ENCODE measurements at regions not wholly inside any gene's neighbourhood (a gene's known extent, or its start where the extent isn't known, plus 50 kb on each side); places are given as distances from the start of the nearest gene placed in this dataset.
"Not testable (repeated sequence)": the region's sequence is repeated elsewhere in the genome, so short reads cannot be mapped to it uniquely, and the experiment has no call there.

DNA sequence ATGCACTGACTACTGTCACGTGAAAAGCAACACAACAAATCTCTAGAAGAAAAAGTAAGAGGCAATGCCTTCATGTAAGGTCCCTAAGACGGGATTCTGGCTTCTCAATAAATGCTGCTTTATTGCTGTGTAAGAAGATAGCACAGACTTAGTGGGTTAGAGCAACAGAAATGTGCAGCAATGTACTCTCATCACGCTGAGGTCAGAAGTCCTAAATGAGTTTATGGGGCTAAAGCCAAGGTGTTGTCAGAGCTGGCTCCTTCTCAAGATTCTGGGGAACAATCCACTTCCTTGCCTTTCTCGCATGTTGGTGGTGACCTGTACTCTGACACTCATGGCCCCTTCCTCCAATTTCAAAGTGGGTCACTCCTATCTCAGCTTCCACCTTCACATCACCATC is 93.4 kb downstream of the SHANK2 start:
- no peak overlapping the region for H3K4me3 ChIP-seq (ENCODE audit: low read depth, low read length)
- in situ Hi-C loops (cut with HindIII; ENCODE audit: low sequenced_read_pairs) = no loop called here
- no peak for DNase-seq (ENCODE audit: low read depth)
- TF ChIP-seq CTCF (IDR thresholded peaks at IDR 0.05; ENCODE audit: low read depth, low read length, missing control alignments) = no peak

GRCh38 chr11:71157676-71158075 is 94.7 kb downstream of the SHANK2 start:
- H3K4me3 ChIP-seq (ENCODE audit: low read depth, low read length); DNase-seq (ENCODE audit: low read depth); in situ Hi-C loops (cut with HindIII; ENCODE audit: low sequenced_read_pairs): not testable (repeated sequence)

DNA sequence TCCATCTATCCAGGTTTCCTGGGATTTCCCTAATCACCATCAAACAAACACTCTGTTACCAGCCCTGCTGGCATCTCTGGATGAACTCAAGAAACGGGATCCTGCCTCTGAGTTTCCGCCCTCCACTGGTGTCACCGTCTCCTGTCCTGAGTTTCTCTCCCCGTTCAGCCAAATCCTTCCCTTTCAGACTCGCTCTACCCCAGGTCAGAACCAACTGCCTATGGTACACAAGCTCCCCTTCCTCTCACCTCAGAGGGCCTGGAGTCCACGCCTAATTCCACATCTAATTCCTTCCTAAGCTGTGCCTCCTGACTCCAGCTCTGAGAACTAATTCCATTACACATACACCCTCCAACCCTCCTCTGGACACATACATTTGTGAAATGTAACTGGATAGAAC is 96.1 kb downstream of the SHANK2 start:
- H3K4me3 ChIP-seq (ENCODE audit: low read depth, low read length) = no peak overlapping the region
- no peak for TF ChIP-seq CTCF (IDR thresholded peaks at IDR 0.05; ENCODE audit: low read depth, low read length, missing control alignments)
- in situ Hi-C loops (cut with HindIII; ENCODE audit: low sequenced_read_pairs) = no loop called here
- no peak for DNase-seq (ENCODE audit: low read depth)

DNA sequence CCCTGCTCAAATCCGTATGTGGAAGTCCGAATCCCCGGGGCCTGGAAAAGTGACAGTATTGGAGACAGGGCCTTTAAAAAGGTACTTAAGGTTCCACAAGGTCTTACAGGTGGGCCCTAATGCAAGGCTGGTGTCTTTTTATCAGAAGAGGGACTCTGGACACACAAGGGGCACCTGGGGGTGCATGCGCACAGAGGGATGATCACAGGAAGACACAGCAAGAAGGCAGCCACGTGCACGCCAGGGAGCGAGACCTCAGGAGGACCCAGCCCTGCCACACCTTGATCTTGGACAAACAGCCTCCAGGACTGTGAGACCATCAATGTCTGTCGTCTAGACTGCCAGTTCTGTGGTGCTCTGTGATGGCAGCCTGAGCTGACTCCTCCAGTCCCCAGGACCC is 96.5 kb downstream of the SHANK2 start:
- TF ChIP-seq CTCF (IDR thresholded peaks at IDR 0.05; ENCODE audit: low read depth, low read length, missing control alignments) = no peak
- no peak for DNase-seq (ENCODE audit: low read depth)
- in situ Hi-C loops (cut with HindIII; ENCODE audit: low sequenced_read_pairs) = no loop called here
- H3K4me3 ChIP-seq (ENCODE audit: low read depth, low read length) = no peak overlapping the region

GRCh38 chr11:71154261-71154805 is 98.0 kb downstream of the SHANK2 start:
- no peak overlapping the region for H3K4me3 ChIP-seq (ENCODE audit: low read depth, low read length)
- in situ Hi-C loops (cut with HindIII; ENCODE audit: low sequenced_read_pairs) = no loop called here
- TF ChIP-seq CTCF (IDR thresholded peaks at IDR 0.05; ENCODE audit: low read depth, low read length, missing control alignments) = no peak
- DNase-seq (ENCODE audit: low read depth) = no peak

DNA sequence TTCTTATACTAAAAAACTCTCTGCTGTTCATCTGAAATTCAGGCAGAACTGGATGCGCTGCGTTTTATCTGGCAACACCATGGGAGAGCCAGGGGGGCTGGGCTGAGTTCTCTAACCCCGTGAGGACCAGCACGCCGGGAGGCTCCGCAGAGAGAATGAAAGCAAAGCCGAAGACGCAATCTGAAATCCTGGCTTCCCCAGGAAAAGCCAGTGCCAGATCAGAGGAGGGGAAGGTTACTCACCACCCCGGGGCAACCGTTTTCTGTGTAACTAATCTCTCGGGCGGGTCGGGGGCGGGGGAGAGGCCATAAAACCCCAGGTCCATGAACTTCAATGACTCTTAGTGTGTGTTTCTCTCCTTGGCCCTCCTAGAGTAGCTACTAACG is 99.4 kb downstream of the SHANK2 start:
- no peak for TF ChIP-seq CTCF (IDR thresholded peaks at IDR 0.05; ENCODE audit: low read depth, low read length, missing control alignments)
- H3K4me3 ChIP-seq (ENCODE audit: low read depth, low read length) = no peak overlapping the region
- in situ Hi-C loops (cut with HindIII; ENCODE audit: low sequenced_read_pairs) = no loop called here
- no peak for DNase-seq (ENCODE audit: low read depth)

- H3K4me3 ChIP-seq (ENCODE audit: low read depth, low read length); DNase-seq (ENCODE audit: low read depth); in situ Hi-C loops (cut with HindIII; ENCODE audit: low sequenced_read_pairs): not testable (repeated sequence)
These were observed 99.9 kb downstream of the SHANK2 start for GRCh38 chr11:71152312-71153004.
